ENCODE measurements at regions not wholly inside any gene's neighbourhood (a gene's known extent, or its start where the extent isn't known, plus 50 kb on each side); places are given as distances from the start of the nearest gene placed in this dataset.

GRCh38 chr3:5426094-5426883, 238.8 kb downstream of the EDEM1 start:
- DNase-seq, result peak; percentile 66
- no peak overlapping the region for H3K4me3 ChIP-seq
- no peak overlapping the region for H3K27ac ChIP-seq (replicated peaks)
- H3K36me3 ChIP-seq, result no peaks in the 10 kb centered on the region
- H3K4me1 ChIP-seq, result no peaks in the 10 kb centered on the region
- no peaks in the 10 kb centered on the region for H3K9me3 ChIP-seq (replicated peaks)
- peak; percentile 65 for TF ChIP-seq CTCF (IDR thresholded peaks at IDR 0.05; ENCODE audit: borderline replicate concordance)
- H3K27me3 ChIP-seq (ENCODE audit: low read depth), result peaks cover 13% of the 10 kb centered on the region
- intact Hi-C loops (cut with micrococcal nuclease), result no loop called here

- intact Hi-C loops (cut with micrococcal nuclease), result no loop called here
- no peaks in the 10 kb centered on the region for H3K36me3 ChIP-seq
- DNase-seq, result no peak
- no peaks in the 10 kb centered on the region for H3K4me1 ChIP-seq
- H3K4me3 ChIP-seq, result no peak overlapping the region
- H3K9me3 ChIP-seq (replicated peaks), result no peaks in the 10 kb centered on the region
- no peak overlapping the region for H3K27ac ChIP-seq (replicated peaks)
- TF ChIP-seq CTCF (IDR thresholded peaks at IDR 0.05; ENCODE audit: borderline replicate concordance), result no peak
- H3K27me3 ChIP-seq (ENCODE audit: low read depth), result peaks cover 13% of the 10 kb centered on the region
Measured at GRCh38 chr3:5427021-5427420, 239.5 kb downstream of the EDEM1 start.

GRCh38 chr3:5427938-5428337, 240.4 kb downstream of the EDEM1 start:
- H3K9me3 ChIP-seq (replicated peaks), result no peaks in the 10 kb centered on the region
- DNase-seq, result no peak
- no peak overlapping the region for H3K27ac ChIP-seq (replicated peaks)
- H3K36me3 ChIP-seq, result no peaks in the 10 kb centered on the region
- TF ChIP-seq CTCF (IDR thresholded peaks at IDR 0.05; ENCODE audit: borderline replicate concordance), result no peak
- no peak overlapping the region for H3K4me3 ChIP-seq
- intact Hi-C loops (cut with micrococcal nuclease), result no loop called here
- no peaks in the 10 kb centered on the region for H3K4me1 ChIP-seq
- peaks cover 13% of the 10 kb centered on the region for H3K27me3 ChIP-seq (ENCODE audit: low read depth)

GRCh38 chr3:5428607-5429516, 241.4 kb downstream of the EDEM1 start:
- Histone ChIP-seq H3K27me3 (ENCODE audit: low read depth) (peaks cover 13% of the 10 kb centered on the region), H3K4me3 (no peak overlapping the region), H3K4me1 (no peaks in the 10 kb centered on the region), H3K9me3 (replicated peaks) (no peaks in the 10 kb centered on the region), H3K27ac (replicated peaks) (no peak overlapping the region), H3K36me3 (no peaks in the 10 kb centered on the region)
- TF ChIP-seq CTCF (IDR thresholded peaks at IDR 0.05; ENCODE audit: borderline replicate concordance), result no peak
- intact Hi-C loops (cut with micrococcal nuclease), result no loop called here
- no peak for DNase-seq

GRCh38 chr3:5429517-5429890, 242.0 kb downstream of the EDEM1 start:
- Histone ChIP-seq H3K36me3 (no peaks in the 10 kb centered on the region), H3K9me3 (replicated peaks) (no peaks in the 10 kb centered on the region), H3K27me3 (ENCODE audit: low read depth) (peaks cover 13% of the 10 kb centered on the region), H3K4me1 (no peaks in the 10 kb centered on the region), H3K4me3 (no peak overlapping the region), H3K27ac (replicated peaks) (no peak overlapping the region)
- DNase-seq, result no peak
- TF ChIP-seq CTCF (IDR thresholded peaks at IDR 0.05; ENCODE audit: borderline replicate concordance), result no peak
- intact Hi-C loops (cut with micrococcal nuclease), result no loop called here

Measured in left ventricle myocardium inferior (tissue), 1 donor.